ENCODE measurements at regions not wholly inside any gene's neighbourhood (a gene's known extent, or its start where the extent isn't known, plus 50 kb on each side); places are given as distances from the start of the nearest gene placed in this dataset.

- Mint-ChIP-seq H3K9me3 (no peaks in the 10 kb centered on the region), H3K36me3 (ENCODE audit: low read depth) (no peaks in the 10 kb centered on the region), H3K27ac (peak overlapping the region; percentile 94), H3K4me3 (no peak overlapping the region), H3K4me1 (peaks cover 17% of the 10 kb centered on the region), H3K27me3 (ENCODE audit: low read depth, poor library complexity) (no peaks in the 10 kb centered on the region)
- TF ChIP-seq, protein P1, sequence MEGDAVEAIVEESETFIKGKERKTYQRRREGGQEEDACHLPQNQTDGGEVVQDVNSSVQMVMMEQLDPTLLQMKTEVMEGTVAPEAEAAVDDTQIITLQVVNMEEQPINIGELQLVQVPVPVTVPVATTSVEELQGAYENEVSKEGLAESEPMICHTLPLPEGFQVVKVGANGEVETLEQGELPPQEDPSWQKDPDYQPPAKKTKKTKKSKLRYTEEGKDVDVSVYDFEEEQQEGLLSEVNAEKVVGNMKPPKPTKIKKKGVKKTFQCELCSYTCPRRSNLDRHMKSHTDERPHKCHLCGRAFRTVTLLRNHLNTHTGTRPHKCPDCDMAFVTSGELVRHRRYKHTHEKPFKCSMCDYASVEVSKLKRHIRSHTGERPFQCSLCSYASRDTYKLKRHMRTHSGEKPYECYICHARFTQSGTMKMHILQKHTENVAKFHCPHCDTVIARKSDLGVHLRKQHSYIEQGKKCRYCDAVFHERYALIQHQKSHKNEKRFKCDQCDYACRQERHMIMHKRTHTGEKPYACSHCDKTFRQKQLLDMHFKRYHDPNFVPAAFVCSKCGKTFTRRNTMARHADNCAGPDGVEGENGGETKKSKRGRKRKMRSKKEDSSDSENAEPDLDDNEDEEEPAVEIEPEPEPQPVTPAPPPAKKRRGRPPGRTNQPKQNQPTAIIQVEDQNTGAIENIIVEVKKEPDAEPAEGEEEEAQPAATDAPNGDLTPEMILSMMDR (IDR thresholded peaks at IDR 0.05): no peak
- no peak for DNase-seq
These were observed 343.4 kb upstream of the LMO3 start for GRCh38 chr12:16949371-16949770.

GRCh38 chr12:16946704-16947103 lies 340.7 kb upstream of the LMO3 start:
- TF ChIP-seq, protein P1 (IDR thresholded peaks at IDR 0.05): no peak
- no peaks in the 10 kb centered on the region for H3K9me3 Mint-ChIP-seq
- H3K27me3 Mint-ChIP-seq (ENCODE audit: low read depth, poor library complexity): no peaks in the 10 kb centered on the region
- no peak for DNase-seq
- H3K4me3 Mint-ChIP-seq: no peak overlapping the region
- no peaks in the 10 kb centered on the region for H3K36me3 Mint-ChIP-seq (ENCODE audit: low read depth)
- H3K27ac Mint-ChIP-seq: no peak overlapping the region
- H3K4me1 Mint-ChIP-seq: peaks cover 17% of the 10 kb centered on the region

DNA sequence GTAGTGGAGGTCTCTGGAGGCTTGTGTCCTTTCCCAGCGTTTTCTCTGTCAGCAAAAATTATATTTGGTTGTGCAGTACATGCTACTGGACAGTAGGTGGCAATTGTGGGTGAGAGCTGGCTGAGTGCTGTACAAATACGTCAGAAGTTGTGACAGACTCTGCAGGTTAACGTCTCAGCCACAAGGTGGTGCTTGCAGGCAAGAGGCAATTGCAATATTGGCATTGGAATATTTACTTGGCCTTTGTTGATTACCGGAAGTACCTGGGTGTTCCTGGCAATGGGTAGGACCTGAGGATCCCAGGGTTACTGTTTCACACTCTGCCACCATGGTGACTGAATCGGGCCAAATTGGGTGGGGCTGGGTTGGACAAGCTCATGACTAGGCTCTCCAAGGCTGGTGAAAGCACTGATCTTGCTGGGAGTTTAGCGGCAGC lies 333.9 kb upstream of the LMO3 start:
- DNase-seq: peak; percentile 22
- TF ChIP-seq, protein P1 (IDR thresholded peaks at IDR 0.05): peak; percentile 59
- no peaks in the 10 kb centered on the region for H3K4me1 Mint-ChIP-seq
- H3K27me3 Mint-ChIP-seq (ENCODE audit: low read depth, poor library complexity): no peaks in the 10 kb centered on the region
- H3K4me3 Mint-ChIP-seq: no peak overlapping the region
- no peaks in the 10 kb centered on the region for H3K36me3 Mint-ChIP-seq (ENCODE audit: low read depth)
- H3K9me3 Mint-ChIP-seq: peaks cover 24% of the 10 kb centered on the region
- H3K27ac Mint-ChIP-seq: peak overlapping the region; percentile 36

GRCh38 chr12:16927259-16927658 lies 321.3 kb upstream of the LMO3 start:
- Mint-ChIP-seq H3K4me1 (no peaks in the 10 kb centered on the region), H3K36me3 (ENCODE audit: low read depth) (no peaks in the 10 kb centered on the region), H3K4me3 (no peak overlapping the region), H3K9me3 (peaks cover 14% of the 10 kb centered on the region), H3K27ac (no peak overlapping the region), H3K27me3 (ENCODE audit: low read depth, poor library complexity) (no peaks in the 10 kb centered on the region)
- DNase-seq: no peak
- TF ChIP-seq, protein P1 (IDR thresholded peaks at IDR 0.05): no peak

DNA sequence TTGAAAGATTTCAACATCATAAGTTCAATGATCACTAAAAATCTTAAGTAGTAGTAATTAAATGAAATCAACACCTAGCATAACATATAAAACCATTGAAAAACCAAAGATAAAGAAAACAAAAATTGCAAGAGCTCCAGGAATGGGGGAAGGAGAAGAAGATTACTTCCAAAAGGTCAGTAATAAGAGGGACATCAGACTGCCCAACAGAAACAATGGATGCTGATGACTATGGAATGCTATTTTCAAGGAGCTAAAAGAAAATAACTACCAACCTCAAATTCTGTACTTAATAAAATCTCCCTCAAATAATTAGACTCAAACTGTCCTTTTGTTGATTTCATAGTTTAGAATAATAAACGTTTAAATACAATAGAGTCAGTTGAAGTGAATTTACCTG lies 314.5 kb upstream of the LMO3 start:
- Mint-ChIP-seq H3K9me3 (peaks cover 21% of the 10 kb centered on the region), H3K27me3 (ENCODE audit: low read depth, poor library complexity) (peaks cover 2% of the 10 kb centered on the region), H3K36me3 (ENCODE audit: low read depth) (no peaks in the 10 kb centered on the region), H3K27ac (no peak overlapping the region), H3K4me3 (no peak overlapping the region), H3K4me1 (no peaks in the 10 kb centered on the region)
- DNase-seq: no peak
- TF ChIP-seq, protein P1 (IDR thresholded peaks at IDR 0.05): no peak

GRCh38 chr12:16919551-16919950 lies 313.6 kb upstream of the LMO3 start:
- peaks cover 2% of the 10 kb centered on the region for H3K27me3 Mint-ChIP-seq (ENCODE audit: low read depth, poor library complexity)
- peaks cover 21% of the 10 kb centered on the region for H3K9me3 Mint-ChIP-seq
- H3K36me3 Mint-ChIP-seq (ENCODE audit: low read depth): no peaks in the 10 kb centered on the region
- TF ChIP-seq, protein P1 (IDR thresholded peaks at IDR 0.05): no peak
- no peak overlapping the region for H3K4me3 Mint-ChIP-seq
- no peak for DNase-seq
- no peaks in the 10 kb centered on the region for H3K4me1 Mint-ChIP-seq
- no peak overlapping the region for H3K27ac Mint-ChIP-seq
